Neutrophil (primary cell): ENCODE measurements at regions not wholly inside any gene's neighbourhood (a gene's known extent, or its start where the extent isn't known, plus 50 kb on each side); places are given as distances from the start of the nearest gene placed in this dataset.
A peak's percentile ranks its signal among the peaks of the same experiment; 100 is the strongest.
"Not testable (repeated sequence)": the region's sequence is repeated elsewhere in the genome, so short reads cannot be mapped to it uniquely, and the experiment has no call there.

Experiments
- H3K27ac ChIP-seq: fragments of 200-600 bp; sonication (generic); 2 replicates; pipeline ENCODE4 v1.5.1; 2016; ENCODE audit warnings: mild to moderate bottlenecking, moderate library complexity
- H3K27me3 ChIP-seq: fragments of 200-600 bp; sonication (generic); 2 replicates; pipeline ENCODE4 v1.6.0; 2016; ENCODE audit warnings: mild to moderate bottlenecking
- H3K36me3 ChIP-seq: fragments of 200-600 bp; sonication (generic); 2 replicates; pipeline ENCODE4 v1.5.1; 2017
- H3K4me1 ChIP-seq, 2 experiments: fragments of 200-600 bp in 1 of 2; sonication (generic) in 1 of 2; 1 replicate in 1 of 2; 2 replicates in 1 of 2; pipeline versions ENCODE4 v1.5.1 to v1.6.1; 2013 to 2016; ENCODE audit warnings: low read depth in 1 of 2, low read length in 1 of 2, mild to moderate bottlenecking in 1 of 2, moderate library complexity in 1 of 2; ENCODE audit not compliant: control insufficient read depth in 1 of 2, insufficient read depth in 1 of 2
- H3K4me3 ChIP-seq, 2 experiments: fragments of 200-600 bp in 1 of 2; sonication (generic) in 1 of 2; 1 replicate in 1 of 2; 2 replicates in 1 of 2; pipeline ENCODE4 v1.5.1; 2013 to 2016; ENCODE audit warnings: low read depth in 1 of 2, low read length in 1 of 2, mild to moderate bottlenecking in 1 of 2, moderate library complexity in 1 of 2
- H3K9me3 ChIP-seq: fragments of 200-600 bp; sonication (generic); 2 replicates; pipeline ENCODE4 v1.5.1; 2016
- TF ChIP-seq, protein P1 (sequence below): fragments of 200-600 bp; sonication (generic); IDR thresholded peaks from 2 replicates; pipeline ENCODE4 v1.5.1; 2016; ENCODE audit warnings: antibody characterized with exemption

DNA sequence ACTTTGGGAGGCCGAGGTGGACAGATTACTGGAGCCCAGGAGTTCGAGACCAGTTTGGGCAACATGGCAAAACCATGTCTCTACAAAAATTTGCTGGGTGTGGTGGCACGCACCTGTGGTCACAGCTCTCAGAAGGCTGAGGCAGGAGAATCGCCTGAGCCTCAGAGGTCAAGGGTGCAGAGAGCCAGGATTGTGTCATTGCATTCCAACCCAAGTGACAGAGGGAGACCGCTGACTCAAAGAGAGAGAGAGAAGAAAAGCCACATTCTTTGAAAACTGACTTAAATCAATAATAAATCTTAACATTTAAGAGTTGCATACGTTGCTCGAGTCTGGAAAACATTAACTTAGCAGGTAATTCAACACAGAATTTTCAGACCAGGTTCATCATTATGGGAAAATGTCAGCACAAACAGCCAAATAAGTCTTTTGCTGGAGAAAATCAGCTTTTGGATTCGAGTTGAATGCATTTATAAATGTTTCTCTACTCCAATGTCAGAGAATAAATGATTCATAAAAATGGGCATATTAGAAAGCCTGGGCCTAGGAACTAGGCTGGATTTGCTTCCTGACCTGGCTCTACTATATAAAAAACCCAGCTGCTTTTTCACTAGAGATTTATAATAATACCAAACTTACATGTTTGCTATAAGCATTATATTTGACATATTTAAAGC lies 68.3 kb upstream of the RBPJ start:
- Histone ChIP-seq H3K9me3 (no peaks in the 10 kb centered on the region), H3K4me3 (no peak overlapping the region), H3K4me1 (peaks cover 18 to 24% of the 10 kb centered on the region in 2 experiments), H3K36me3 (no peaks in the 10 kb centered on the region), H3K27ac (no peak overlapping the region), H3K27me3 (no peaks in the 10 kb centered on the region)
- TF ChIP-seq, protein P1, sequence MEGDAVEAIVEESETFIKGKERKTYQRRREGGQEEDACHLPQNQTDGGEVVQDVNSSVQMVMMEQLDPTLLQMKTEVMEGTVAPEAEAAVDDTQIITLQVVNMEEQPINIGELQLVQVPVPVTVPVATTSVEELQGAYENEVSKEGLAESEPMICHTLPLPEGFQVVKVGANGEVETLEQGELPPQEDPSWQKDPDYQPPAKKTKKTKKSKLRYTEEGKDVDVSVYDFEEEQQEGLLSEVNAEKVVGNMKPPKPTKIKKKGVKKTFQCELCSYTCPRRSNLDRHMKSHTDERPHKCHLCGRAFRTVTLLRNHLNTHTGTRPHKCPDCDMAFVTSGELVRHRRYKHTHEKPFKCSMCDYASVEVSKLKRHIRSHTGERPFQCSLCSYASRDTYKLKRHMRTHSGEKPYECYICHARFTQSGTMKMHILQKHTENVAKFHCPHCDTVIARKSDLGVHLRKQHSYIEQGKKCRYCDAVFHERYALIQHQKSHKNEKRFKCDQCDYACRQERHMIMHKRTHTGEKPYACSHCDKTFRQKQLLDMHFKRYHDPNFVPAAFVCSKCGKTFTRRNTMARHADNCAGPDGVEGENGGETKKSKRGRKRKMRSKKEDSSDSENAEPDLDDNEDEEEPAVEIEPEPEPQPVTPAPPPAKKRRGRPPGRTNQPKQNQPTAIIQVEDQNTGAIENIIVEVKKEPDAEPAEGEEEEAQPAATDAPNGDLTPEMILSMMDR, result no peak

DNA sequence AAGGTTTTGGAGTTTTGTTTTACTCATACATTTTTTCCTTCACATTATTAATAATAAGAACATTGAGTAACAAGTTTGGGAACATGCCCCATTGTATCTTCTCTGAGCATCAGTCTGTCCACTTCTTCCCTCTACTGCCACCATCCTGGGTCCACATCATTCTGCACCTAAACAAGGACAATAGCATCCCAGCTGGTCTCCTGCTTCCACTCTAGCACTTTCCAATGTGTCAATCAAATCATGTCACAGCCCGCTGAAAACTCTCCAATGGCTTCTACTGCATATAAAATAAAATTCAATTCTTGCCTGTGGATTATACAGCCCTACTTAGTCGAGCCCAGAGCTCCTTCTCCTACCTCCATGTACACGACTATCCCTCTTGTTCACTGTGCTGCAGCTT lies 66.8 kb upstream of the RBPJ start:
- H3K36me3 ChIP-seq, result no peaks in the 10 kb centered on the region
- TF ChIP-seq, protein P1, result no peak
- no peak overlapping the region for H3K27ac ChIP-seq
- H3K9me3 ChIP-seq, result no peaks in the 10 kb centered on the region
- H3K4me1 ChIP-seq, result peaks cover 33 to 39% of the 10 kb centered on the region in 2 experiments
- no peaks in the 10 kb centered on the region for H3K27me3 ChIP-seq
- H3K4me3 ChIP-seq, result no peak overlapping the region

DNA sequence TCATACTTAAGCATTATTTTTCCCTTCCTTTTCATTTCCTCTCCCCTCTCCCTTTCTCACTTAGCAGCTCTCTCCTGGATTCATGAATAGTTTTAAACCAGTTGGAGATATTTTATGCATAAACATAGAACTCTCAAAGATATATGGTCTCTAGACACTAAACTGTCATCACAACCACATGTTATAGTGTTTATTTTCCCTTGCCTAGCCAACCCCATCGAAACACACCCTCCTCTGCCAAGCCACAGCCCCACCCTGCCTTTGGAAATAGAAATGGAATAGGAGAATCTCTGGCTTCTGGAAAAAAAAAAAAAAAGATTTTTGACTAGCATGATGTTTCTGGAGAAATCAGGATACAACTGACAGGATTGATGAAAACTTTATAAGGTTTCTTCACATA lies 64.8 kb upstream of the RBPJ start:
- Histone ChIP-seq H3K4me3 (no peak overlapping the region), H3K27me3 (no peaks in the 10 kb centered on the region), H3K36me3 (no peaks in the 10 kb centered on the region), H3K4me1 (peaks cover 53 to 56% of the 10 kb centered on the region in 2 experiments), H3K9me3 (no peaks in the 10 kb centered on the region), H3K27ac (peak overlapping the region; percentile 79)
- TF ChIP-seq, protein P1, result no peak

DNA sequence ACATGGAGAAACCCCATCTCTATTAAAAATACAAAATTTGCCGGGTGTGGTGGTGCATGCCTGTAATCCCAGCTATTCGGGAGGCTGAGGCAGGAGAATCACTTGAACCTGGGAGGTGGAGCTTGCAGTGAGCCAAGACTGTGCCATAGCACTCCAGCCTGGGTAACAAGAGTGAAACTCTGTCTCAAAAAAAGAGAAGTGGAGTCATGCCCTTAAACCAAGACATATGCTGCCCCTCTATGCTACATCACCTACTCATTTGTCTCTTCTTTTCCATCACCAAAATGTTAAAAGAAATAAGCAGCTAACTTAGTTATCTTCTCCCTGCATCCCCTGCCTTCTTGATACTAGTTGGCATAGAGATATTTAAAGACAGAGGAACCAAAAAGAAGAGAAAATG lies 63.4 kb upstream of the RBPJ start:
- Histone ChIP-seq H3K4me1 (peaks cover 67 to 70% of the 10 kb centered on the region in 2 experiments), H3K4me3 (peak overlapping the region in 1 of 2 experiments; percentile 19), H3K27ac (peak overlapping the region; percentile 79)
- H3K9me3 ChIP-seq, H3K27me3 ChIP-seq, H3K36me3 ChIP-seq: not testable (repeated sequence)

DNA sequence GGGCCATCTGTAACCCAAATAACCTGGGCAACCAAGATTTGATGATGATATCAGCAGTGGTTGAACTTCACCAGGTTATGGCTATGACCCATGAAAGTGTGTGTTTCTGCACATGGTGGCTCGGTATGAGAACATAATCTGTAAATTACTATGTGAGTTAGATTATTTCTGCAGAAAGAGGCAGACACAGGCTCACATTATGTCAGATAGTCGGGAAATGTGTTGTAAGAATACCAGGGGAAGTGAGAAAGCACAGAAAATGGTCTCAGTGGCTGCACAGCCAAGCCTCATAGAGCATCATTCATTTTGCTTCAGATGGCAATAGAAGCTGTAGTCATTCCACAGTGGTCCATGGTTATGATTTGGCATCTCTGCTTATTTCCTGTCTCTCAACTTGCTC lies 63.0 kb upstream of the RBPJ start:
- H3K36me3 ChIP-seq, result no peaks in the 10 kb centered on the region
- peak overlapping the region in 1 of 2 experiments; percentile 19 for H3K4me3 ChIP-seq
- H3K27ac ChIP-seq, result peak overlapping the region; percentile 79
- TF ChIP-seq, protein P1, result no peak
- no peaks in the 10 kb centered on the region for H3K27me3 ChIP-seq
- no peaks in the 10 kb centered on the region for H3K9me3 ChIP-seq
- peaks cover 70 to 75% of the 10 kb centered on the region in 2 experiments for H3K4me1 ChIP-seq

DNA sequence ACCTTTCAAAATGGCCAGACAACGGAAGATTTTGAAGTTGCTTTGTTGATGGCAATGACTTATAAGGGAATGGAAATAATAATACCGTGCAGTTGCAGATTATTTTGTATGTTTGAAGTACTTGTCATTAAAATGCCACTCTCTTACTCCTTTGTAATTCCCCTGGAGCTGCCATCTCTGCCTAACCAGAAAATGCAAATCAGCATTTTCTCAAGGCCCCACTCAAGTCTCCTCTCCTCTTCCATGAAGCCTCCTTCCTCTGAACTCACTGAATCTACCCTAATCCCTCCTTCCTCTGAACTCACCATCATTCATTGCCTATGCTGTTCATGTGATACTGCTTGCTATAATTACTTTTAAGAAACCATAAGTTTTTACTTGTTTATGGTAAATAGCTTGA lies 60.2 kb upstream of the RBPJ start:
- H3K36me3 ChIP-seq, result no peaks in the 10 kb centered on the region
- H3K27ac ChIP-seq, result peak overlapping the region; percentile 79
- TF ChIP-seq, protein P1, result no peak
- peaks cover 77 to 84% of the 10 kb centered on the region in 2 experiments for H3K4me1 ChIP-seq
- no peaks in the 10 kb centered on the region for H3K27me3 ChIP-seq
- no peak overlapping the region for H3K4me3 ChIP-seq
- no peaks in the 10 kb centered on the region for H3K9me3 ChIP-seq
